DOHH2 (cell line): ENCODE measurements at regions not wholly inside any gene's neighbourhood (a gene's known extent, or its start where the extent isn't known, plus 50 kb on each side); places are given as distances from the start of the nearest gene placed in this dataset.

Experiments used
- H3F3A ChIP-seq: fragments of 200-600 bp; sonication (generic), shearing (Covaris generic); 2 replicates; pipeline ENCODE4 v1.6.0; 2016; ENCODE audit warnings: antibody characterized with exemption, mild to moderate bottlenecking; ENCODE audit not compliant: control insufficient read depth, insufficient read depth
- H3K27ac ChIP-seq: fragments of 200-600 bp; sonication (generic); 2 replicates; pipeline ENCODE4 v1.5.1; 2014; ENCODE audit warnings: low read depth, mild to moderate bottlenecking, low read length, moderate library complexity
- H3K27me3 ChIP-seq: fragments of 200-600 bp; sonication (generic); 2 replicates; pipeline ENCODE4 v1.6.1; 2014; ENCODE audit warnings: mild to moderate bottlenecking, low read length, mixed read lengths; ENCODE audit not compliant: control insufficient read depth
- H3K36me3 ChIP-seq: fragments of 200-600 bp; sonication (generic); 2 replicates; pipeline ENCODE4 v1.6.1; 2014; ENCODE audit warnings: mild to moderate bottlenecking, low read length, moderate library complexity, mixed read lengths; ENCODE audit not compliant: control insufficient read depth
- H3K4me1 ChIP-seq: fragments of 200-600 bp; sonication (generic); 2 replicates; pipeline ENCODE4 v1.6.1; 2014; ENCODE audit warnings: mild to moderate bottlenecking, low read length, mixed read lengths; ENCODE audit not compliant: control insufficient read depth
- H3K4me2 ChIP-seq: fragments of 200-600 bp; sonication (generic); 2 replicates; pipeline ENCODE4 v1.6.0; 2014; ENCODE audit warnings: mild to moderate bottlenecking, low read length, moderate library complexity
- H3K4me3 ChIP-seq: fragments of 200-600 bp; sonication (generic); 2 replicates; pipeline ENCODE4 v1.5.1; 2014; ENCODE audit warnings: mild to moderate bottlenecking, low read length, mixed read lengths
- H3K79me2 ChIP-seq: fragments of 200-600 bp; sonication (generic); 2 replicates; pipeline ENCODE4 v1.6.1; 2014; ENCODE audit warnings: mild to moderate bottlenecking, low read length, mixed read lengths; ENCODE audit not compliant: control insufficient read depth
- H3K9me2 ChIP-seq: fragments of 200-600 bp; sonication (generic); replicated peaks from 2 replicates; pipeline ENCODE4 v1.6.1; 2014; ENCODE audit warnings: mild to moderate bottlenecking, low read length, mixed read lengths; ENCODE audit not compliant: control insufficient read depth
- H3K9me3 ChIP-seq: fragments of 200-600 bp; sonication (generic); 2 replicates; pipeline ENCODE4 v1.6.1; 2014; ENCODE audit warnings: antibody characterized with exemption, low read length, mixed read lengths; ENCODE audit not compliant: control insufficient read depth, insufficient read depth
- H4K20me1 ChIP-seq: fragments of 200-600 bp; sonication (generic); 2 replicates; pipeline ENCODE4 v1.6.0; 2014; ENCODE audit warnings: low read depth, mild to moderate bottlenecking, antibody characterized with exemption, low read length, moderate library complexity; ENCODE audit not compliant: control insufficient read depth, insufficient read depth
- CTCF ChIP-seq: fragments of 200-600 bp; sonication (generic); IDR thresholded peaks from one replicate; pipeline ENCODE4 v1.5.1; 2014; ENCODE audit warnings: antibody characterized with exemption, mild to moderate bottlenecking, low read depth, low read length; ENCODE audit not compliant: poor library complexity, severe bottlenecking
- EZH2phosphoT487 ChIP-seq: fragments of 200-600 bp; sonication (generic); IDR thresholded peaks from 2 replicates; pipeline ENCODE4 v1.6.1; 2017; ENCODE audit warnings: borderline replicate concordance, mild to moderate bottlenecking, antibody characterized with exemption, low read length, moderate library complexity, mixed read lengths

- Histone ChIP-seq H4K20me1 (no peaks in the 10 kb centered on the region), H3K27ac (no peak overlapping the region), H3K79me2 (no peaks in the 10 kb centered on the region), H3K36me3 (no peaks in the 10 kb centered on the region), H3K9me2 (no peaks in the 10 kb centered on the region), H3K4me2 (no peak overlapping the region), H3K9me3 (no peaks in the 10 kb centered on the region), H3K4me3 (no peak overlapping the region), H3F3A (no peaks in the 10 kb centered on the region), H3K4me1 (no peaks in the 10 kb centered on the region), H3K27me3 (no peaks in the 10 kb centered on the region)
- TF ChIP-seq CTCF: no peak
- no peak for TF ChIP-seq EZH2phosphoT487
Measured at GRCh38 chr4:42308247-42308646, 89.0 kb upstream of the SHISA3 start.

GRCh38 chr4:42309361-42310260 is 87.7 kb upstream of the SHISA3 start:
- no peaks in the 10 kb centered on the region for H3F3A ChIP-seq

GRCh38 chr4:42310358-42310757 is 86.9 kb upstream of the SHISA3 start:
- no peaks in the 10 kb centered on the region for H3K79me2 ChIP-seq
- no peaks in the 10 kb centered on the region for H3K9me2 ChIP-seq
- H3K4me1 ChIP-seq: no peaks in the 10 kb centered on the region
- H3K4me3 ChIP-seq: no peak overlapping the region
- TF ChIP-seq CTCF: no peak
- no peak for TF ChIP-seq EZH2phosphoT487
- H3K4me2 ChIP-seq: no peak overlapping the region
- H4K20me1 ChIP-seq: no peaks in the 10 kb centered on the region
- no peaks in the 10 kb centered on the region for H3K9me3 ChIP-seq
- H3K36me3 ChIP-seq: no peaks in the 10 kb centered on the region
- H3F3A ChIP-seq: no peaks in the 10 kb centered on the region
- H3K27me3 ChIP-seq: no peaks in the 10 kb centered on the region
- H3K27ac ChIP-seq: no peak overlapping the region

More at GRCh38 chr4:42309361-42310260, 87.7 kb upstream of the SHISA3 start:
- Histone ChIP-seq H4K20me1 (no peaks in the 10 kb centered on the region), H3K9me2 (no peaks in the 10 kb centered on the region), H3K4me3 (no peak overlapping the region), H3K79me2 (no peaks in the 10 kb centered on the region), H3K9me3 (no peaks in the 10 kb centered on the region), H3K4me1 (no peaks in the 10 kb centered on the region), H3K4me2 (no peak overlapping the region), H3K27me3 (no peaks in the 10 kb centered on the region), H3K36me3 (no peaks in the 10 kb centered on the region), H3K27ac (no peak overlapping the region)
- TF ChIP-seq CTCF (no peak), EZH2phosphoT487 (no peak)
